ENCODE measurements at regions not wholly inside any gene's neighbourhood (a gene's known extent, or its start where the extent isn't known, plus 50 kb on each side); places are given as distances from the start of the nearest gene placed in this dataset.
"Not testable (repeated sequence)": the region's sequence is repeated elsewhere in the genome, so short reads cannot be mapped to it uniquely, and the experiment has no call there.

DNA sequence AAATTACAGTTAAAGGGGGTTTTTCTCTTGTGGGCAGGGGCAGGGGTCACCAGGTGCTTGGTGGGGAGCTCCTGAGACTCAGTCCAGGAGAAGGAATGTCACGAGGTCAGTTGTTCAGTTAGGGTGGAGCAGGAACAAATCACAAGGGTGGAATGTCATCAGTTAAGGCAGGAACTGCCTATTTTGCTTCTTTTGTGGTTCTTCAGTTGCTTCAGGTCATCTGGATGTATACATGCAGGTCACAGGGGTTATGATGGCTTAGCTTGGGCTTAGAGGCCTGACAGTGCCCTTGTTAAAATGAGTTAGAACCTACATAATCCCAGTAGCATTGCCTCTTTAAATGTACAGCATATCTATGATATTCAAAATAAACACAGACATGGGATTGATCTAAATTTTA, 120.2 kb upstream of the CHD2 start:
- H3K4me3 ChIP-seq (ENCODE audit: low read depth, low read length): no peak overlapping the region
- no peak overlapping the region for H3K27ac ChIP-seq
- DNase-seq: no peak
- TF ChIP-seq, protein P1, sequence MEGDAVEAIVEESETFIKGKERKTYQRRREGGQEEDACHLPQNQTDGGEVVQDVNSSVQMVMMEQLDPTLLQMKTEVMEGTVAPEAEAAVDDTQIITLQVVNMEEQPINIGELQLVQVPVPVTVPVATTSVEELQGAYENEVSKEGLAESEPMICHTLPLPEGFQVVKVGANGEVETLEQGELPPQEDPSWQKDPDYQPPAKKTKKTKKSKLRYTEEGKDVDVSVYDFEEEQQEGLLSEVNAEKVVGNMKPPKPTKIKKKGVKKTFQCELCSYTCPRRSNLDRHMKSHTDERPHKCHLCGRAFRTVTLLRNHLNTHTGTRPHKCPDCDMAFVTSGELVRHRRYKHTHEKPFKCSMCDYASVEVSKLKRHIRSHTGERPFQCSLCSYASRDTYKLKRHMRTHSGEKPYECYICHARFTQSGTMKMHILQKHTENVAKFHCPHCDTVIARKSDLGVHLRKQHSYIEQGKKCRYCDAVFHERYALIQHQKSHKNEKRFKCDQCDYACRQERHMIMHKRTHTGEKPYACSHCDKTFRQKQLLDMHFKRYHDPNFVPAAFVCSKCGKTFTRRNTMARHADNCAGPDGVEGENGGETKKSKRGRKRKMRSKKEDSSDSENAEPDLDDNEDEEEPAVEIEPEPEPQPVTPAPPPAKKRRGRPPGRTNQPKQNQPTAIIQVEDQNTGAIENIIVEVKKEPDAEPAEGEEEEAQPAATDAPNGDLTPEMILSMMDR (IDR thresholded peaks at IDR 0.05; ENCODE audit: low read depth, low read length, missing control alignments): no peak
- in situ Hi-C loops (cut with HindIII; ENCODE audit: low pct_ligation_motif_present, low sequenced_read_pairs): no loop called here
- H3K27me3 ChIP-seq (replicated peaks): no peaks in the 10 kb centered on the region
- no peaks in the 10 kb centered on the region for H3K36me3 ChIP-seq (replicated peaks)

DNA sequence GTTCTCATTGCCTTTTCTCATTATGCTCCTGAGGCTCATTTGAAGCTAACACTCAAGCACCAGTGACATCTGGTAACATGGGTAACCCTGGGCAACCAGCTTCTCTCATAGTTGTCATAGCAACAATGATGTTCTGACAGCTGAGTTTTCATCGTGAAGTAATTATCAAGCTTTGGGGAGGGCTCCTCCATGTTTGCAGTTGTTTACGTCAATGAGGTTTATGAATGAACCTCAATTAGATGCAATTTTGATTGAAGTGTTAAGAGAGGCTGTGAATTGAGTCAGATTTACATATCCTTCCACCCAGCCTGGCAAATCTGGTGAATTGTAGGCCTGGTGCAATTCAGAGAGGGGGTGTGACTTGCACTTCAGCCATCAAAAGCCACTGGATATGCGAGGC, 119.3 kb upstream of the CHD2 start:
- H3K27me3 ChIP-seq (replicated peaks): no peaks in the 10 kb centered on the region
- no peak for DNase-seq
- no peak overlapping the region for H3K4me3 ChIP-seq (ENCODE audit: low read depth, low read length)
- H3K36me3 ChIP-seq (replicated peaks): no peaks in the 10 kb centered on the region
- TF ChIP-seq, protein P1 (IDR thresholded peaks at IDR 0.05; ENCODE audit: low read depth, low read length, missing control alignments): no peak
- H3K27ac ChIP-seq: no peak overlapping the region
- in situ Hi-C loops (cut with HindIII; ENCODE audit: low pct_ligation_motif_present, low sequenced_read_pairs): no loop called here

DNA sequence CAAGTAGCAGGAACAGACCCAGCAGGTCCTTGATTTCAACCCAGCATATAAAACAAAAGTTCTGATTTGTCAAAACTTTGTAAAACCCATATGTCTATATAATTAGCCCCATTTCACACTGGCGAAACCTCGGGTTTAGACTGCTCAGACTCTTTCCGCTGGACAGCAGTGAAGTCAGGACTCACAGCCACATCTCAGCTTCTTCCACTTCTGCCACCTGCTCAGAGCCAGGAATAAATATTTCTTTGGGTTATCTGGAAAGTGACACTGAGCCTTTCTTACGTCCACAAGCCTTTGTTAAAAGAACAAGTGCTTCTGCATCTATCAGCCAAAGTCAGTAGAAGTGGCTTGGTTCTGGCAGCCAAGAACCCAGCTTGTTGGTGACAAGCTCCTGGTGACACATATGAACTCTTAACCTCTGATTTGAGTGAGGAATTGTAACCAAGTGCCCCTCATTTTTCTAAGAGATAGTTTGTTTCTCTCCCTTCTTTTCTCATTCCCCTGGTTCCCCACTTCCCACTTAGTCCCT, 118.1 kb upstream of the CHD2 start:
- Histone ChIP-seq H3K4me3 (ENCODE audit: low read depth, low read length) (no peak overlapping the region), H3K27ac (no peak overlapping the region), H3K36me3 (replicated peaks) (no peaks in the 10 kb centered on the region), H3K27me3 (replicated peaks) (no peaks in the 10 kb centered on the region)
- in situ Hi-C loops (cut with HindIII; ENCODE audit: low pct_ligation_motif_present, low sequenced_read_pairs): no loop called here
- no peak for DNase-seq
- TF ChIP-seq, protein P1 (IDR thresholded peaks at IDR 0.05; ENCODE audit: low read depth, low read length, missing control alignments): no peak

DNA sequence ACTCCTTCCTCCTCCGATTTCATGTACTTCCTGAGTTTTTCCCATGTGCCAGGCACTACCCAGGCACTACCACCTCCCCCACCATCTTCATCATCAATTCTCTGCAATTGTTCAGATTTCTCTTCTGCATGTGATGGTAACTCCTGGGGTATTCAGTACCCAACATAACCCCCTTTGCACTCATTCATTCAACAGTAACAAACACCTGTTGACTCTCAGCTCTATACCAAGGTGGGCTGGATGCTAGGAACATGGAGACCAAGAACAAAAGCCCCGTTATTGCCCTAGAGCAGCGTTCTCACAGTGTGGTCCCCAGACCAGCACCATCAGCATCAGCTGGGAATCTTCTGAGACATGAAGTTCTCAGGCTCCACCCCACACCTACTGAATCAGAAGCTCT, 113.0 kb upstream of the CHD2 start:
- TF ChIP-seq, protein P1 (IDR thresholded peaks at IDR 0.05; ENCODE audit: low read depth, low read length, missing control alignments): no peak
- H3K36me3 ChIP-seq (replicated peaks): no peaks in the 10 kb centered on the region
- no peak for DNase-seq
- in situ Hi-C loops (cut with HindIII; ENCODE audit: low pct_ligation_motif_present, low sequenced_read_pairs): no loop called here
- no peaks in the 10 kb centered on the region for H3K27me3 ChIP-seq (replicated peaks)
- no peak overlapping the region for H3K4me3 ChIP-seq (ENCODE audit: low read depth, low read length)
- no peak overlapping the region for H3K27ac ChIP-seq

DNA sequence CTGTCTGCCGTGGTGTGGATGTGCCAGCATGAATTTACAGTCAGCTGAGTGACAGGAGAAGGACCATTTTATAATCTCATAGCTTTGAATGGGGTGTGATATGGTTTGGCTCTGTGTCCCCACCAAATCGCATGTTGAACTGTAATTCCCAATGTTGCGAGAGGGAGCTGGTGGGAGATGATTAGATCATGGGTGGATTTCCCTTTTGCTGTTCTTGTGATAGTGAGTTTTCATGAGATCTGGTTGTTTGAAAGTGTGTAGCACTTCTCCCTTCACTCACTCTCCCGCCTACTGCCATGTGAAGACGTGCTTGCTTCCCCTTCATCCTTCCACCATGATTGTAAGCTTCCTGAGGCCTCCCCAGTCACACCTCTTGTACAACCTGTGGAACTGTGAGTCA, 111.9 kb upstream of the CHD2 start:
- no peaks in the 10 kb centered on the region for H3K36me3 ChIP-seq (replicated peaks)
- H3K27ac ChIP-seq: no peak overlapping the region
- in situ Hi-C loops (cut with HindIII; ENCODE audit: low pct_ligation_motif_present, low sequenced_read_pairs): no loop called here
- H3K27me3 ChIP-seq (replicated peaks): no peaks in the 10 kb centered on the region
- no peak overlapping the region for H3K4me3 ChIP-seq (ENCODE audit: low read depth, low read length)
- no peak for DNase-seq
- TF ChIP-seq, protein P1 (IDR thresholded peaks at IDR 0.05; ENCODE audit: low read depth, low read length, missing control alignments): no peak

DNA sequence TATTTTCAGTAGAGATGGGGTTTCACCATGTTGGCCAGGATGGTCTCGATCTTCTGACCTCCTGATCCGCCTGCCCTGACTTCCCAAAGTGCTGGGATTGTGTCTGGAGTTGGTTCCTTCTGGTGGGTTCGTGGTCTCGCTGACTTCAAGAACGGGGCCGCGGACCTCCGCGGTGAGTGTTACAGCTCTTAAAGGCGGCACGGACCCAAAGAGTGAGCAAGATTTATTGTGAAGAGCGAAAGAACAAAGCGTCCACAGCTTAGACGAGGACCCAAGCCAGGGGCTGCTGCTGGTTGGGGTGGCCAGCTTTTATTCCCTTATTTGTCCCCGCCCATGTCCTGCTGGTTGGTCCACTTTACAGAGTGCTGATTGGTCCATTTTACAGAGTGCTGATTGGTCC, 111.3 kb upstream of the CHD2 start:
- H3K27me3 ChIP-seq (replicated peaks); H3K36me3 ChIP-seq (replicated peaks); DNase-seq; H3K27ac ChIP-seq; H3K4me3 ChIP-seq (ENCODE audit: low read depth, low read length); in situ Hi-C loops (cut with HindIII; ENCODE audit: low pct_ligation_motif_present, low sequenced_read_pairs): not testable (repeated sequence)

Data from brain microvascular endothelial cell (primary cell).